ENCODE measurements at regions not wholly inside any gene's neighbourhood (a gene's known extent, or its start where the extent isn't known, plus 50 kb on each side); places are given as distances from the start of the nearest gene placed in this dataset.
"Not testable (repeated sequence)": the region's sequence is repeated elsewhere in the genome, so short reads cannot be mapped to it uniquely, and the experiment has no call there.

GRCh38 chr4:34328939-34329338 is 1915.4 kb downstream of the ARAP2 start:
- Histone ChIP-seq H3K4me1 (ENCODE audit: insufficient read depth, low read length, poor library complexity, severe bottlenecking) (no peaks in the 10 kb centered on the region), H3K4me3 (ENCODE audit: low read depth, low read length, poor library complexity, severe bottlenecking) (no peak overlapping the region), H3K27ac (ENCODE audit: low read depth, low read length, poor library complexity, severe bottlenecking) (no peak overlapping the region), H3K36me3 (ENCODE audit: insufficient read depth, low read length, poor library complexity, severe bottlenecking) (no peaks in the 10 kb centered on the region), H3K27me3 (replicated peaks; ENCODE audit: insufficient read depth, low read depth, low read length, poor library complexity) (no peaks in the 10 kb centered on the region), H3K9me3 (ENCODE audit: low read depth, low read length, poor library complexity, severe bottlenecking) (peaks cover 4% of the 10 kb centered on the region)
- no peak for TF ChIP-seq EZH2 (IDR thresholded peaks at IDR 0.05; ENCODE audit: borderline replicate concordance, low read depth, low read length, poor library complexity, severe bottlenecking)
- TF ChIP-seq, protein P1, sequence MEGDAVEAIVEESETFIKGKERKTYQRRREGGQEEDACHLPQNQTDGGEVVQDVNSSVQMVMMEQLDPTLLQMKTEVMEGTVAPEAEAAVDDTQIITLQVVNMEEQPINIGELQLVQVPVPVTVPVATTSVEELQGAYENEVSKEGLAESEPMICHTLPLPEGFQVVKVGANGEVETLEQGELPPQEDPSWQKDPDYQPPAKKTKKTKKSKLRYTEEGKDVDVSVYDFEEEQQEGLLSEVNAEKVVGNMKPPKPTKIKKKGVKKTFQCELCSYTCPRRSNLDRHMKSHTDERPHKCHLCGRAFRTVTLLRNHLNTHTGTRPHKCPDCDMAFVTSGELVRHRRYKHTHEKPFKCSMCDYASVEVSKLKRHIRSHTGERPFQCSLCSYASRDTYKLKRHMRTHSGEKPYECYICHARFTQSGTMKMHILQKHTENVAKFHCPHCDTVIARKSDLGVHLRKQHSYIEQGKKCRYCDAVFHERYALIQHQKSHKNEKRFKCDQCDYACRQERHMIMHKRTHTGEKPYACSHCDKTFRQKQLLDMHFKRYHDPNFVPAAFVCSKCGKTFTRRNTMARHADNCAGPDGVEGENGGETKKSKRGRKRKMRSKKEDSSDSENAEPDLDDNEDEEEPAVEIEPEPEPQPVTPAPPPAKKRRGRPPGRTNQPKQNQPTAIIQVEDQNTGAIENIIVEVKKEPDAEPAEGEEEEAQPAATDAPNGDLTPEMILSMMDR (conservative IDR thresholded peaks at IDR 0.05; ENCODE audit: low read depth, low read length): no peak
- DNase-seq (ENCODE audit: low spot score): no peak
- CTCF ChIA-PET: no interaction called here
- BruUV-seq (replicated peaks): no TSS peak
- intact Hi-C loops (cut with micrococcal nuclease; ENCODE audit: unreplicated experiment): no loop called here
- POLR2A ChIA-PET (ENCODE audit: low non-redundant PET): no interaction called here

- H3K9me3 ChIP-seq (ENCODE audit: low read depth, low read length, poor library complexity, severe bottlenecking); H3K36me3 ChIP-seq (ENCODE audit: insufficient read depth, low read length, poor library complexity, severe bottlenecking); BruUV-seq (replicated peaks); H3K4me1 ChIP-seq (ENCODE audit: insufficient read depth, low read length, poor library complexity, severe bottlenecking); CTCF ChIA-PET; DNase-seq (ENCODE audit: low spot score); intact Hi-C loops (cut with micrococcal nuclease; ENCODE audit: unreplicated experiment); H3K27ac ChIP-seq (ENCODE audit: low read depth, low read length, poor library complexity, severe bottlenecking); POLR2A ChIA-PET (ENCODE audit: low non-redundant PET); H3K4me3 ChIP-seq (ENCODE audit: low read depth, low read length, poor library complexity, severe bottlenecking); H3K27me3 ChIP-seq (replicated peaks; ENCODE audit: insufficient read depth, low read depth, low read length, poor library complexity): not testable (repeated sequence)
Measured at GRCh38 chr4:34335156-34335555, 1909.2 kb downstream of the ARAP2 start.

- CTCF ChIA-PET; H3K9me3 ChIP-seq (ENCODE audit: low read depth, low read length, poor library complexity, severe bottlenecking); H3K4me1 ChIP-seq (ENCODE audit: insufficient read depth, low read length, poor library complexity, severe bottlenecking); POLR2A ChIA-PET (ENCODE audit: low non-redundant PET); H3K27ac ChIP-seq (ENCODE audit: low read depth, low read length, poor library complexity, severe bottlenecking); BruUV-seq (replicated peaks); intact Hi-C loops (cut with micrococcal nuclease; ENCODE audit: unreplicated experiment); H3K36me3 ChIP-seq (ENCODE audit: insufficient read depth, low read length, poor library complexity, severe bottlenecking); H3K27me3 ChIP-seq (replicated peaks; ENCODE audit: insufficient read depth, low read depth, low read length, poor library complexity); DNase-seq (ENCODE audit: low spot score); H3K4me3 ChIP-seq (ENCODE audit: low read depth, low read length, poor library complexity, severe bottlenecking): not testable (repeated sequence)
Measured at GRCh38 chr4:34335556-34335955, 1908.8 kb downstream of the ARAP2 start.

DNA sequence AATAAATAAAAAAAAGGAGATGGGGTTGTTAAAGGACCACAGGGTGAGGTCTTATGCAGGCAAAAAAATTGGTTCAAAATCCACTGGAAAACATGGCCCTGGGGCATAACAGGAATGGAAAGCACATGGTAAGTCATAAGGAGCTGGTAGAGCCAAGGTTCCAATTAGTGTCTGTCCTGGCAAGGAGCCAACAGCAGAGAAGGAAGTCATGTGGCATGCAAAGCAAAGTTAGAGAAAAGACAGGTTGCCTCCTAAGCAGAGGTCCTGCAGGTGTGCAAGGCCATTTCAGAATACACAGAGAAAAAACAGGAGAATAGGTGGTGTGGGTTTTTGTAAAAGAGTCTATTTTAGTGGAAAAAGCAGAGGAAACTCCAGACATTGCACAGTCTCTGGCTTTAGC is 1881.7 kb downstream of the ARAP2 start:
- BruUV-seq (replicated peaks): no TSS peak
- intact Hi-C loops (cut with micrococcal nuclease; ENCODE audit: unreplicated experiment): no loop called here
- CTCF ChIA-PET: no interaction called here

More for the DNA sequence above, 1881.7 kb downstream of the ARAP2 start:
- no peak overlapping the region for H3K4me3 ChIP-seq (ENCODE audit: low read depth, low read length, poor library complexity, severe bottlenecking)
- DNase-seq (ENCODE audit: low spot score): no peak
- POLR2A ChIA-PET (ENCODE audit: low non-redundant PET): no interaction called here
- H3K36me3 ChIP-seq (ENCODE audit: insufficient read depth, low read length, poor library complexity, severe bottlenecking): no peaks in the 10 kb centered on the region
- no peak for TF ChIP-seq EZH2 (IDR thresholded peaks at IDR 0.05; ENCODE audit: borderline replicate concordance, low read depth, low read length, poor library complexity, severe bottlenecking)
- TF ChIP-seq, protein P1 (conservative IDR thresholded peaks at IDR 0.05; ENCODE audit: low read depth, low read length): no peak
- H3K27me3 ChIP-seq (replicated peaks; ENCODE audit: insufficient read depth, low read depth, low read length, poor library complexity): no peaks in the 10 kb centered on the region
- no peaks in the 10 kb centered on the region for H3K4me1 ChIP-seq (ENCODE audit: insufficient read depth, low read length, poor library complexity, severe bottlenecking)
- H3K9me3 ChIP-seq (ENCODE audit: low read depth, low read length, poor library complexity, severe bottlenecking): no peaks in the 10 kb centered on the region
- H3K27ac ChIP-seq (ENCODE audit: low read depth, low read length, poor library complexity, severe bottlenecking): no peak overlapping the region
